Retinal pigment epithelial cell (primary cell): ENCODE measurements at regions not wholly inside any gene's neighbourhood (a gene's known extent, or its start where the extent isn't known, plus 50 kb on each side); places are given as distances from the start of the nearest gene placed in this dataset.

Source experiments
- DNase-seq: peaks from one replicate; pipeline ENCODE4 v3.0.0-alpha.2; 2010; ENCODE audit warnings: low read depth
- H3K4me3 ChIP-seq: 2 replicates; pipeline ENCODE4 v1.5.1; 2011; ENCODE audit warnings: mild to moderate bottlenecking, low read length, control low read depth, moderate library complexity
- CTCF ChIP-seq: conservative IDR thresholded peaks from 2 replicates; pipeline ENCODE4 v1.5.1; 2011; ENCODE audit warnings: low read depth, low read length, control low read depth, inconsistent platforms

- no peak for DNase-seq
- TF ChIP-seq CTCF: no peak
- no peak overlapping the region for H3K4me3 ChIP-seq
These were observed 1798.8 kb upstream of the PRR20A start for GRCh38 chr13:55341891-55342290.

GRCh38 chr13:55345224-55345623 is 1795.5 kb upstream of the PRR20A start:
- no peak for TF ChIP-seq CTCF
- no peak for DNase-seq
- no peak overlapping the region for H3K4me3 ChIP-seq

- DNase-seq: no peak
- TF ChIP-seq CTCF: no peak
- no peak overlapping the region for H3K4me3 ChIP-seq
These were observed 1793.2 kb upstream of the PRR20A start for GRCh38 chr13:55347528-55347927.

GRCh38 chr13:55359067-55359466 is 1781.7 kb upstream of the PRR20A start:
- H3K4me3 ChIP-seq: no peak overlapping the region
- TF ChIP-seq CTCF: no peak
- DNase-seq: no peak

- H3K4me3 ChIP-seq: no peak overlapping the region
- TF ChIP-seq CTCF: no peak
- DNase-seq: peak; percentile 2
These were observed 1779.6 kb upstream of the PRR20A start for GRCh38 chr13:55361141-55361540.

GRCh38 chr13:55366676-55367075 is 1774.0 kb upstream of the PRR20A start:
- no peak overlapping the region for H3K4me3 ChIP-seq
- TF ChIP-seq CTCF: no peak
- no peak for DNase-seq

GRCh38 chr13:55394470-55394869 is 1746.2 kb upstream of the PRR20A start:
- H3K4me3 ChIP-seq: no peak overlapping the region
- no peak for TF ChIP-seq CTCF
- DNase-seq: no peak
